ENCODE measurements at regions not wholly inside any gene's neighbourhood (a gene's known extent, or its start where the extent isn't known, plus 50 kb on each side); places are given as distances from the start of the nearest gene placed in this dataset.
A peak's percentile ranks its signal among the peaks of the same experiment; 100 is the strongest.

DNA sequence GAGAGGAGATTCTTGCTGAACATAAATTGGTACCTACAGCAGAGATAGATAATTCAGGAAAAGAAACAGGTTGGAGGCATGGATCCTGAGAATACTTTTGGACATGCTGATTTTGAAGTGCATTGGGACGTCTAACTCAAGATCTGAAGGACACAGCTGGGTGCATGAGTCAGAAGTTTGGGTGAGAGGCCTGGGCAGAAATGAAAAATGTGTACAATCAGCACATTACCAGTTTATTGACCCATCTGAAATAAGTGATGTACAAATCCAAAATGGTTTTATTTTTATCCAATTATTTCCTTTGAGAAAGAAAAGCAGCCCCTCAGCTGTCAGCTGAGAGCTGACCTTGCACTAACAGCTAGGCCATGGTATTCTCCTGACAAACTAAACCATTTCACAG lies 975.2 kb upstream of the B3GALT2 start:
- Histone ChIP-seq H4K20me1 (ENCODE audit: insufficient read depth, low read length) (no peaks in the 10 kb centered on the region), H3K4me3 (ENCODE audit: low read depth, low read length, poor library complexity, severe bottlenecking) (no peak overlapping the region), H3K9ac (ENCODE audit: low read length) (no peak overlapping the region), H3K36me3 (ENCODE audit: insufficient read depth, low read length) (peaks cover 34% of the 10 kb centered on the region), H3K9me3 (ENCODE audit: low read length) (peaks cover 7% of the 10 kb centered on the region; the same call in 1 of the 2 replicates), H3K4me2 (ENCODE audit: low read length) (no peak overlapping the region), H2AFZ (ENCODE audit: low read length) (no peak overlapping the region), H3K27me3 (ENCODE audit: insufficient read depth, low read length) (no peaks in the 10 kb centered on the region), H3K9me2 (ENCODE audit: low read depth, low read length) (no peaks in the 10 kb centered on the region), H3K4me1 (ENCODE audit: insufficient read depth, low read length, severe bottlenecking) (peaks cover 16% of the 10 kb centered on the region), H3F3A (ENCODE audit: insufficient read depth, low read length) (no peaks in the 10 kb centered on the region), H3K27ac (ENCODE audit: low read depth, low read length, poor library complexity, severe bottlenecking) (no peak overlapping the region), H3K79me2 (ENCODE audit: insufficient read depth, low read length) (no peaks in the 10 kb centered on the region)
- TF ChIP-seq, protein P1, sequence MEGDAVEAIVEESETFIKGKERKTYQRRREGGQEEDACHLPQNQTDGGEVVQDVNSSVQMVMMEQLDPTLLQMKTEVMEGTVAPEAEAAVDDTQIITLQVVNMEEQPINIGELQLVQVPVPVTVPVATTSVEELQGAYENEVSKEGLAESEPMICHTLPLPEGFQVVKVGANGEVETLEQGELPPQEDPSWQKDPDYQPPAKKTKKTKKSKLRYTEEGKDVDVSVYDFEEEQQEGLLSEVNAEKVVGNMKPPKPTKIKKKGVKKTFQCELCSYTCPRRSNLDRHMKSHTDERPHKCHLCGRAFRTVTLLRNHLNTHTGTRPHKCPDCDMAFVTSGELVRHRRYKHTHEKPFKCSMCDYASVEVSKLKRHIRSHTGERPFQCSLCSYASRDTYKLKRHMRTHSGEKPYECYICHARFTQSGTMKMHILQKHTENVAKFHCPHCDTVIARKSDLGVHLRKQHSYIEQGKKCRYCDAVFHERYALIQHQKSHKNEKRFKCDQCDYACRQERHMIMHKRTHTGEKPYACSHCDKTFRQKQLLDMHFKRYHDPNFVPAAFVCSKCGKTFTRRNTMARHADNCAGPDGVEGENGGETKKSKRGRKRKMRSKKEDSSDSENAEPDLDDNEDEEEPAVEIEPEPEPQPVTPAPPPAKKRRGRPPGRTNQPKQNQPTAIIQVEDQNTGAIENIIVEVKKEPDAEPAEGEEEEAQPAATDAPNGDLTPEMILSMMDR (IDR thresholded peaks at IDR 0.05; ENCODE audit: low read length), result no peak
- no peak for TF ChIP-seq EZH2 (IDR thresholded peaks at IDR 0.05; ENCODE audit: borderline replicate concordance, low read length)

DNA sequence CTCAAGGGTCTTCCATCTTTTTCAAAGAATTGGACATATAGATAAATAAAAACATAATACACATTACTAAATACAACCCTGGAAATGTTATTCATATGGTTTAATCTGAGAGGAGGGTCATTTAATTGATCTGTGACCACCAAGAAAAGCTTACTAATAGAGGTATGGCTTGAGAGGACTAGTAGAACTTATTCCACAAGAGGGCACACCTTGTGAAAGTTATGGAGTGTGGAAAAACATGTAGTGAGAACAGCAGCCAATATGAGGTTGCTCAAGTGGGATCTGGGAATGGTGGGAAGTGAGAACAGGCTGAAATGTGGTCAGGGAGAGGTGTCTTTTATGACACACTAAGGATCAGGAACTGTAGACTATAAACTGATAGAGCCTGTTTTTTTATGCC lies 973.5 kb upstream of the B3GALT2 start:
- peaks cover 7% of the 10 kb centered on the region; the same call in 1 of the 2 replicates for H3K9me3 ChIP-seq (ENCODE audit: low read length)
- no peak overlapping the region for H3K4me2 ChIP-seq (ENCODE audit: low read length)
- H3K4me1 ChIP-seq (ENCODE audit: insufficient read depth, low read length, severe bottlenecking), result peaks cover 16% of the 10 kb centered on the region
- H3K27me3 ChIP-seq (ENCODE audit: insufficient read depth, low read length), result no peaks in the 10 kb centered on the region
- no peak overlapping the region for H3K4me3 ChIP-seq (ENCODE audit: low read depth, low read length, poor library complexity, severe bottlenecking)
- H4K20me1 ChIP-seq (ENCODE audit: insufficient read depth, low read length), result no peaks in the 10 kb centered on the region
- H3K27ac ChIP-seq (ENCODE audit: low read depth, low read length, poor library complexity, severe bottlenecking), result no peak overlapping the region
- H3K36me3 ChIP-seq (ENCODE audit: insufficient read depth, low read length), result peaks cover 26% of the 10 kb centered on the region
- TF ChIP-seq, protein P1 (IDR thresholded peaks at IDR 0.05; ENCODE audit: low read length), result peak; percentile 33; the same call in 1 of the 2 replicates
- TF ChIP-seq EZH2 (IDR thresholded peaks at IDR 0.05; ENCODE audit: borderline replicate concordance, low read length), result no peak
- H3F3A ChIP-seq (ENCODE audit: insufficient read depth, low read length), result no peaks in the 10 kb centered on the region
- H3K9me2 ChIP-seq (ENCODE audit: low read depth, low read length), result no peaks in the 10 kb centered on the region
- H2AFZ ChIP-seq (ENCODE audit: low read length), result no peak overlapping the region
- H3K79me2 ChIP-seq (ENCODE audit: insufficient read depth, low read length), result no peaks in the 10 kb centered on the region
- no peak overlapping the region for H3K9ac ChIP-seq (ENCODE audit: low read length)

DNA sequence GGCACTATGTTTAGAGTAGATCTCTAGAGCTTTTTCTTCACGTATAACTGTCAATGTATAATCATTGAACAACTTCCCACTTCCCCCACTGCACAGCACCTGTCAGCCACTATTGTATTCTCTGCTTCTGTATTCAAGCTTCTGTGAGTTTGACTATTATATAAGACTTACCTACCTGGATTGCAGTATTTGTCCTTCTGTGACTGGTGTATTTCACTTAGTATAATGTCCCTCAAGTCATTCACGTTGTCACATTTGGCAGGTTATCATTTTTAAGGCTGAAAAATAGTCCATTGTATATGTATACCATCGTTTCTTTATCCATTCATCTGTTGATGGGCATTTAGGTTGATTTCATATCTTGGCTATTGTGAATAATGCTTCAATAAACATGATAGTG lies 969.5 kb upstream of the B3GALT2 start:
- H3K4me3 ChIP-seq (ENCODE audit: low read depth, low read length, poor library complexity, severe bottlenecking), result no peak overlapping the region
- no peak overlapping the region for H3K9ac ChIP-seq (ENCODE audit: low read length)
- peaks cover 7% of the 10 kb centered on the region; the same call in 1 of the 2 replicates for H3K9me3 ChIP-seq (ENCODE audit: low read length)
- H2AFZ ChIP-seq (ENCODE audit: low read length), result no peak overlapping the region
- peaks cover 11% of the 10 kb centered on the region for H3K4me1 ChIP-seq (ENCODE audit: insufficient read depth, low read length, severe bottlenecking)
- TF ChIP-seq, protein P1 (IDR thresholded peaks at IDR 0.05; ENCODE audit: low read length), result no peak
- no peak for TF ChIP-seq EZH2 (IDR thresholded peaks at IDR 0.05; ENCODE audit: borderline replicate concordance, low read length)
- no peak overlapping the region for H3K27ac ChIP-seq (ENCODE audit: low read depth, low read length, poor library complexity, severe bottlenecking)
- no peaks in the 10 kb centered on the region for H4K20me1 ChIP-seq (ENCODE audit: insufficient read depth, low read length)
- no peaks in the 10 kb centered on the region for H3K9me2 ChIP-seq (ENCODE audit: low read depth, low read length)
- H3K4me2 ChIP-seq (ENCODE audit: low read length), result no peak overlapping the region
- H3K27me3 ChIP-seq (ENCODE audit: insufficient read depth, low read length), result no peaks in the 10 kb centered on the region
- peaks cover 24% of the 10 kb centered on the region for H3K36me3 ChIP-seq (ENCODE audit: insufficient read depth, low read length)
- no peaks in the 10 kb centered on the region for H3K79me2 ChIP-seq (ENCODE audit: insufficient read depth, low read length)
- no peaks in the 10 kb centered on the region for H3F3A ChIP-seq (ENCODE audit: insufficient read depth, low read length)
